Left ventricle myocardium inferior (tissue), 1 donor: ENCODE measurements at regions not wholly inside any gene's neighbourhood (a gene's known extent, or its start where the extent isn't known, plus 50 kb on each side); places are given as distances from the start of the nearest gene placed in this dataset.

Experiments used
- DNase-seq: peaks from one replicate; pipeline ENCODE4 v3.0.0-alpha.2; 2020
- H3K27ac ChIP-seq: fragments of 200-600 bp; replicated peaks from 2 replicates; pipeline ENCODE4 v1.8.0; 2021
- H3K27me3 ChIP-seq: fragments of 200-600 bp; 2 replicates; pipeline ENCODE4 v1.8.0; 2021; ENCODE audit warnings: low read depth
- H3K36me3 ChIP-seq: fragments of 200-600 bp; 2 replicates; pipeline ENCODE4 v1.8.0; 2021
- H3K4me1 ChIP-seq: fragments of 200-600 bp; 2 replicates; pipeline ENCODE4 v1.8.0; 2021
- H3K4me3 ChIP-seq: fragments of 200-600 bp; 2 replicates; pipeline ENCODE4 v1.8.0; 2021; ENCODE audit warnings: mild to moderate bottlenecking, moderate library complexity
- H3K9me3 ChIP-seq: fragments of 200-600 bp; replicated peaks from 2 replicates; pipeline ENCODE4 v1.8.0; 2021
- intact Hi-C: fragments of 100-400 bp; cut with micrococcal nuclease; formaldehyde crosslinking; loops from one replicate; pipeline ENCODE4 v1.11.0; 2022
- TF ChIP-seq, protein P1 (sequence below): fragments of 200-600 bp; IDR thresholded peaks from 2 replicates; pipeline ENCODE4 v1.8.0; 2021; ENCODE audit warnings: antibody characterized with exemption, mild to moderate bottlenecking, borderline replicate concordance
- donor health status: DM: no; HTN: yes; CAD: no; lungs with severe emphysema.

- intact Hi-C loops, result no loop called here
- TF ChIP-seq, protein P1, sequence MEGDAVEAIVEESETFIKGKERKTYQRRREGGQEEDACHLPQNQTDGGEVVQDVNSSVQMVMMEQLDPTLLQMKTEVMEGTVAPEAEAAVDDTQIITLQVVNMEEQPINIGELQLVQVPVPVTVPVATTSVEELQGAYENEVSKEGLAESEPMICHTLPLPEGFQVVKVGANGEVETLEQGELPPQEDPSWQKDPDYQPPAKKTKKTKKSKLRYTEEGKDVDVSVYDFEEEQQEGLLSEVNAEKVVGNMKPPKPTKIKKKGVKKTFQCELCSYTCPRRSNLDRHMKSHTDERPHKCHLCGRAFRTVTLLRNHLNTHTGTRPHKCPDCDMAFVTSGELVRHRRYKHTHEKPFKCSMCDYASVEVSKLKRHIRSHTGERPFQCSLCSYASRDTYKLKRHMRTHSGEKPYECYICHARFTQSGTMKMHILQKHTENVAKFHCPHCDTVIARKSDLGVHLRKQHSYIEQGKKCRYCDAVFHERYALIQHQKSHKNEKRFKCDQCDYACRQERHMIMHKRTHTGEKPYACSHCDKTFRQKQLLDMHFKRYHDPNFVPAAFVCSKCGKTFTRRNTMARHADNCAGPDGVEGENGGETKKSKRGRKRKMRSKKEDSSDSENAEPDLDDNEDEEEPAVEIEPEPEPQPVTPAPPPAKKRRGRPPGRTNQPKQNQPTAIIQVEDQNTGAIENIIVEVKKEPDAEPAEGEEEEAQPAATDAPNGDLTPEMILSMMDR, result no peak
- Histone ChIP-seq H3K27ac (no peak overlapping the region), H3K27me3 (no peaks in the 10 kb centered on the region), H3K4me1 (peaks cover 9% of the 10 kb centered on the region), H3K9me3 (peaks cover 6% of the 10 kb centered on the region), H3K36me3 (no peaks in the 10 kb centered on the region), H3K4me3 (no peak overlapping the region)
- DNase-seq, result no peak
These were observed 170.4 kb upstream of the LDB2 start for GRCh38 chr4:17068891-17069290.

GRCh38 chr4:17068392-17068791 lies 169.9 kb upstream of the LDB2 start:
- Histone ChIP-seq H3K27ac (no peak overlapping the region), H3K9me3 (peaks cover 6% of the 10 kb centered on the region), H3K27me3 (no peaks in the 10 kb centered on the region), H3K36me3 (no peaks in the 10 kb centered on the region), H3K4me1 (peaks cover 9% of the 10 kb centered on the region), H3K4me3 (no peak overlapping the region)
- TF ChIP-seq, protein P1, result no peak
- DNase-seq, result no peak
- intact Hi-C loops, result no loop called here

- no peaks in the 10 kb centered on the region for H3K36me3 ChIP-seq
- TF ChIP-seq, protein P1, result no peak
- H3K27ac ChIP-seq, result no peak overlapping the region
- peaks cover 6% of the 10 kb centered on the region for H3K9me3 ChIP-seq
- H3K4me1 ChIP-seq, result no peaks in the 10 kb centered on the region
- DNase-seq, result no peak
- no peaks in the 10 kb centered on the region for H3K27me3 ChIP-seq
- no peak overlapping the region for H3K4me3 ChIP-seq
- intact Hi-C loops, result no loop called here
These were observed 168.5 kb upstream of the LDB2 start for GRCh38 chr4:17066972-17067371.

DNA sequence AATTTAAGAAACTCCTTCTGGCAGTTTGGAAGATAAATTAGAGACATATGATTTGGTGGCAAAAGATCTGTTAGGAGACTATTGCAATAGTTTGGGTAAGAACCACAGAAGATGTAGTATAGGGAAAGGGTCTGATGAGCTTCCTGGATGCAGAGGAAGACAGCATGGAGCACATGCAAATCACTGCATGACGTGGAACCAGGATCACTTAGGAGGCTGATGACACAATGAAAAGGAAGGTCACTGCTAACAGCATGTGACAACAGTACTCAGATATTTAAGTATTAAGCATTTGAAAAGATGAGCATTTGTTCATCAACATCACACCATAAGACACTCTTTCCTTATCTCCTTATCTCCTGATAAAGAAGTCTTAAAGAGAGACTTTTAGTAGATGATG lies 167.8 kb upstream of the LDB2 start:
- TF ChIP-seq, protein P1, result no peak
- Histone ChIP-seq H3K36me3 (no peaks in the 10 kb centered on the region), H3K4me3 (no peak overlapping the region), H3K4me1 (no peaks in the 10 kb centered on the region), H3K27me3 (no peaks in the 10 kb centered on the region), H3K27ac (no peak overlapping the region), H3K9me3 (peaks cover 6% of the 10 kb centered on the region)
- intact Hi-C loops, result no loop called here
- DNase-seq, result no peak

GRCh38 chr4:17065821-17066220 lies 167.4 kb upstream of the LDB2 start:
- DNase-seq, result no peak
- TF ChIP-seq, protein P1, result no peak
- intact Hi-C loops, result no loop called here
- peaks cover 6% of the 10 kb centered on the region for H3K9me3 ChIP-seq
- no peak overlapping the region for H3K27ac ChIP-seq
- no peaks in the 10 kb centered on the region for H3K27me3 ChIP-seq
- H3K4me3 ChIP-seq, result no peak overlapping the region
- no peaks in the 10 kb centered on the region for H3K36me3 ChIP-seq
- H3K4me1 ChIP-seq, result no peaks in the 10 kb centered on the region

DNA sequence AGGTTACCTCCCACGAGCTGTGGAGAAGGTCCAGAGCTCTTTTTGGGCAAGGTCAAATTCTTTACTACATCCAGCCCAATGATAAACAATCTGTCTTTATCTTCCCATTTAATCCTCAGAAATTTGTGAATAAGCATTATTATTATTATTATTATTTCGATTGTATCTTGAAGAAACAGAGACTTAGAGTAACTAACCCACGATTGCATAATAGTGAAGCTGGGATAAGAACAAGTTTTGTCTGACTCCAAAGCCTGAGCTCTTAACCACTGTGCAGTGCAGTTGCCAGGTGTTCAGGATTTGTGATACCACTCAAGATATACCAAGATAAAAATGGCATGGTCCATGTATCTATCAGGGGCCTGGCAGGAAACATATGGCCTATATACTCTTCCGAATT lies 166.5 kb upstream of the LDB2 start:
- no peak overlapping the region for H3K4me3 ChIP-seq
- DNase-seq, result no peak

More for the DNA sequence above, 166.5 kb upstream of the LDB2 start:
- intact Hi-C loops, result no loop called here
- TF ChIP-seq, protein P1, result no peak
- no peak overlapping the region for H3K27ac ChIP-seq
- H3K9me3 ChIP-seq, result peaks cover 1% of the 10 kb centered on the region
- H3K27me3 ChIP-seq, result no peaks in the 10 kb centered on the region
- H3K4me1 ChIP-seq, result peaks cover 3% of the 10 kb centered on the region
- H3K36me3 ChIP-seq, result no peaks in the 10 kb centered on the region
